ES-I3 (cell line): ENCODE measurements at regions not wholly inside any gene's neighbourhood (a gene's known extent, or its start where the extent isn't known, plus 50 kb on each side); places are given as distances from the start of the nearest gene placed in this dataset.

Source experiments
- H3K36me3 ChIP-seq: 2 replicates; pipeline ENCODE4 v1.6.1; 2013; ENCODE audit warnings: mild to moderate bottlenecking, low read length, control low read depth, moderate library complexity; ENCODE audit not compliant: insufficient read depth
- H3K4me1 ChIP-seq: 2 replicates; pipeline ENCODE4 v1.6.1; 2013; ENCODE audit warnings: mild to moderate bottlenecking, control low read depth, low read length; ENCODE audit not compliant: insufficient read depth
- H3K9ac ChIP-seq: 2 replicates; pipeline ENCODE4 v1.6.1; 2013; ENCODE audit warnings: low read depth, mild to moderate bottlenecking, low read length, moderate library complexity
- H3K9me3 ChIP-seq: 2 replicates; pipeline ENCODE4 v1.6.1; 2013; ENCODE audit warnings: mild to moderate bottlenecking, low read length, moderate library complexity; ENCODE audit not compliant: control insufficient read depth, insufficient read depth

DNA sequence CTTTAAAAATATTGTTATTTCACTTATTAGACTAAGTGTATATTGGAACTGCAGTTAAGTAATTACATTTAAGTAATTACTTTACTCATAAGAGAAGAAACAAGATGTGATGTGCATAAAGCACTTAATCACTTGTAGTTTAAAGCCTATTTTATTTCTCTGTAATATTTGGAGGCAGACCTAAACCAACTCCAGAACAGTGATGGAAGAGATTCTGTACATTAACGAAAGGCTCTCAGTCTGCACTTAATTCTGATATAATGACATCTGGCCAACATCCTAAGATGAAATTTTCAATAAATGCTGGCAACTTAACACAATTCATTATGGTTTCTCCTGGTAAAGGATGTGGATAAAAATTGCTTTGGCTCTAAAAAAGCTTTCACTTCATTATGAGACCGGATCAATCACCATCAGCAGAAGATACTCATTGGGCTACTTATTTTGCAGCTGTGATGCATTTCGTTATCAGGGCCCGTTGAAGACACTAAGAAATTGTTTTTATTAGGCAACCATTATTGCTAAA is 342.6 kb downstream of the C4orf33 start:
- Histone ChIP-seq H3K9ac (no peak overlapping the region), H3K9me3 (no peaks in the 10 kb centered on the region), H3K36me3 (no peaks in the 10 kb centered on the region), H3K4me1 (no peaks in the 10 kb centered on the region)

DNA sequence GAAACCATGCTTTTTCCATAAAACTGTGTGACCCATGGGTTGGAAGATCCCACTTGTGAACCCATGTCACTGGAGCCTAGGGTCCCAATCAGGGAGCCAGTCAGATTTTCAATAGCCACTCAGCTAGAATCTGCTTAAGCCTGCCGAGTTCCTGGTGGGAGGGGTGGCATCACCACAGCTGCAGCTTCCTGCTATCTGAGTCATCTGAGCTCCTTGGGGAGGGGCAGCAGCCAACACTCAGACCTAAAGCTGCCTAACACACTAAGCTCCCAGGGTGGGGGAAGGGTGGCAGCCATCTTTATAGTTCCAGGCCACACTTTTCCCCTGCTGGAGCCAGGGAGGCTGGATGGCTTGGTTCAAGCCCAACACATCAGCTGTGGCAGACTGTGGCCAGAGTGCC is 350.1 kb downstream of the C4orf33 start:
- Histone ChIP-seq H3K9ac (no peak overlapping the region), H3K36me3 (no peaks in the 10 kb centered on the region), H3K9me3 (no peaks in the 10 kb centered on the region), H3K4me1 (no peaks in the 10 kb centered on the region)

DNA sequence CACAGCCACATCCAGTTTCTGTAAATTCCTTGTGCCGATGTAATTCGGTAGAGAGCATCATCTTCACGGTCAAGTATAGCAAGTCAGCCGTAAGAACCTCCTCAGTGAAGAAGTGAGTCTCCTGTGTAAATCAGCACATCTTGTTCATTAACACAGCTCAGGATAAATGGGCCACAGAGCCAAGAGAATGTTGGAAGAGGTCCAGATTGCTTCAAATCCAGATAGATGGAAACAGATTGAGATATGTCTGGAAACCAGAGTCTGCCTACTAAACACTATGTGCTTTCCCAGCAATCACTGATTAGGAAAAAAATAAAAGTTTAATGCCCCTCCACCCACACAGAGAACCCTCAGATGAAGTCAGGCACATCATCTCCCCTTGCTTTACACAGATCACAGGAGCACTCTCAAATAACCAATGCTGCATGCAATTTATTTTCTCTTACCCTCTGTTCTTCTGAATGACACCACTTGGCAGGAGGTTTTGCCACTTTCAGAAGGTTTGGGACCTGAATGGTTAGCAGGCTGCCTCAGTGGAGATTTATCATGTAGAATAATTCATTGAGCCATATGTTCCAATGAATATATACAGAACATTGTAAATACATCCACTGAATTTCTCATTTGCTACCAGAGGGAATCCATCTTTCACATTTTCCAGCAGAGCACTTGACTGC is 357.7 kb downstream of the C4orf33 start:
- H3K4me1 ChIP-seq, result no peaks in the 10 kb centered on the region
- no peaks in the 10 kb centered on the region for H3K9me3 ChIP-seq
- no peaks in the 10 kb centered on the region for H3K36me3 ChIP-seq
- H3K9ac ChIP-seq, result no peak overlapping the region

DNA sequence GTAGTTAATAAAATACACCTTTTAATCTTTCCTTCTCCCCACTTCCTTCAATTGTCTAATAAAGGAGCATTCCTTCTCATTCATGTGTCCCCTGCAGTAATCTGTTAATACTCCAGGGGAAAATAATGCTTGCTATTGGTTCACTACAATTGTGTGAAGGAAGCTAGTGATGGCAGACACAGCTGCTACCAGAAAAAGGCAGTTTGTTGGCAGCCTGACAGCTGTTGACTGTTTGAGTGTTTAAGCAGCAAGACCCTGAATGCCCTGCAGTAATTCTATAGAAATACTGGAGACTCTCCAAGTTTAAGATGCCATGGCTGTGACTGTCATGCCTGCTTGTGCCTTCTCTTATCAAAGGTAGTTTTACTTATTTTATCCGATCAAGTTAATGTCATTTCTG is 359.5 kb downstream of the C4orf33 start:
- H3K9me3 ChIP-seq, result no peaks in the 10 kb centered on the region
- no peaks in the 10 kb centered on the region for H3K36me3 ChIP-seq
- H3K4me1 ChIP-seq, result no peaks in the 10 kb centered on the region
- H3K9ac ChIP-seq, result no peak overlapping the region

DNA sequence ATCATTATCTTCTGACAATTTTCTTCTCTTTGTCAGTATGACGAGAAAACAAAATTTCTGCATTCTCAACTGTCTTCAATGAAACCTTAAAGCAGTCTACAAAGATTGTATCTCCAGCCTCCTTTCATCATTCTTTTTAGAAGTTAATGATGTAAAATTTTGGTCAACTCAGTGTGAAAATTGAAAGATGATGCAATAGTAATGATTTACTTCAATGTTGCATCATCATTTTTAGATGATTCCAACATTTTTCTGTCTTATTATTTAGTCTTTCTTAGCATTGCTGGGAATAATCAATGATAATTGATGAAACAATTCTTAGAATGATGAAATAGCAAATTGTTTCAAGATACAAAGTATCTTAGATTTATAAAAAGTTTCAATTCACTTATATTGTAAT is 372.7 kb downstream of the C4orf33 start:
- Histone ChIP-seq H3K9me3 (no peaks in the 10 kb centered on the region), H3K36me3 (no peaks in the 10 kb centered on the region), H3K9ac (no peak overlapping the region), H3K4me1 (no peaks in the 10 kb centered on the region)

DNA sequence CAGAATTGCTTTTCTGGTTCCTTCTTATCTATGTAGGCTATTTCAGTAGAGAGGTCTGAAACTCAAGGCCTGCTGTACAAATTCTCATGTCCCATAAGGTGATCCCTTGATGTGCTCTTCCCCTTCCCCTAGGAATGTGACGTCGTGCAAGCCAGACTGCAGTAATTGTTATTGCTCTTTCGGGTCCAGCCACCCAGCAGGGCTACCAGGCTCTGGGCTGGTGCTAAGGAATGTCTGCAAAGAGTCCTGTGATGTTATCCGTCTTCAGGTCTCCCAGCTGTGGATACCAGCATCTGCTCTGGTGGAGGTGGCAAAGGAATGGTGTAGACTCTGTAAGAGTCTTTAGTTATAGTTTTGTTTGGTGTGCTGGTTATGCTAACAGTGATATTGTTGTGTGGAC is 378.7 kb downstream of the C4orf33 start:
- H3K9me3 ChIP-seq, result no peaks in the 10 kb centered on the region
- H3K9ac ChIP-seq, result no peak overlapping the region
- H3K36me3 ChIP-seq, result no peaks in the 10 kb centered on the region
- H3K4me1 ChIP-seq, result no peaks in the 10 kb centered on the region

DNA sequence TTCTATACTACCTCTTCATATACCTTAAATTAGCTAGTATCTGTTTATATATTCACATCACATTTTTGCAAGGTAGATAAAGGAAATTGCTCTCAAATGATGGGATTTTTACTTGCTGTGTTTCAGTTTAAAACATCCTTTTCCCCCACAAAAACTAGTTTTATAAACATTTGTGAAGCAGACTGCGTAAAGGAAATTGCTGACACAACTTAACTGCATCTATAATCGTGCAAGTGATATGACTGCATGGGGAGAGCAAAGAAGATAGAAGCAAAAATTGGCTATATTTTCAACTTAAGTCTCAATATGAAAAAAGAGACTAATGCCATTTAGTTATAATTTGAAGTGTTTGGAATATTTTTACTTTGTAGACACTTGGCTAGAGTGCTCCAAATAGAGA is 385.2 kb downstream of the C4orf33 start:
- Histone ChIP-seq H3K9ac (no peak overlapping the region), H3K9me3 (no peaks in the 10 kb centered on the region), H3K4me1 (no peaks in the 10 kb centered on the region), H3K36me3 (no peaks in the 10 kb centered on the region)

DNA sequence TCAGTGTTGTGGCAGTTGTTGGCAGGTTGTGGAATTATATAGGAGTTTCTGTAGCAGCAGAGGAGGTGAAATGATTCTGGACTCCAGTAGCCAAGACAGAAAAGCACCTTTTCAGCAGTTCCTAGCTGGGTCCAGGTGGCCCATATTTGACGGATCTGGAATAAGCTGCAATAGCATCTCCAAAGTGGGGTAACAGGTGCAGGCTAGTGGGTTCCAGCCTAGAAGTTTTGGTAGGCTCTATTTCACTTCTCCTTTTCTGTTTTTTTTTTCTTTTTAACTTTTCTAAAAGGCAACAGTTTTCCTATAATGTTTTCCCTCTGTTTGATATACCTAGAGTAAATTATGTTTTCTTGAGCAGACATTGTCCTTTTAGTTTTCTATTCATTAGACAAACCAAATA is 392.5 kb downstream of the C4orf33 start:
- no peaks in the 10 kb centered on the region for H3K9me3 ChIP-seq
- no peak overlapping the region for H3K9ac ChIP-seq
- H3K4me1 ChIP-seq, result no peaks in the 10 kb centered on the region
- H3K36me3 ChIP-seq, result no peaks in the 10 kb centered on the region

DNA sequence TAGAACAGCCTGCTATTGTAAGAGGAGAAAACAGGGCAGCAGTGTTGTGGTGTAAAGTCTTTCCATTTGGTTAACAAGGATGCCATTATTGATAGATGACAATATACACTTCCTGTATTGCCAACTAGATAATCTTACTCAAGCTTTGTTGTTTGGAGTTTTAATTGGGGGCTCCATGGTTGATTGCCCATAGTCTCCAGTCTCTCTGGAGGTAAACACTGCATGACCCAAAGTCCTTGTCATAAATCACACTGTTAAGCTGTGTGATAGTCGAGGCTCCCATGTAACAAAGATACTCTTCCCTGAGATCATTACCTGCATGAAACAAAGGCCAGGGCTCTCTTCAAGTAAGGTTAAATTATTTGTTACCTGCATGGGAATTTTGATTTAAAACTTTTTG is 394.6 kb downstream of the C4orf33 start:
- Histone ChIP-seq H3K36me3 (no peaks in the 10 kb centered on the region), H3K9me3 (no peaks in the 10 kb centered on the region), H3K4me1 (no peaks in the 10 kb centered on the region), H3K9ac (no peak overlapping the region)

DNA sequence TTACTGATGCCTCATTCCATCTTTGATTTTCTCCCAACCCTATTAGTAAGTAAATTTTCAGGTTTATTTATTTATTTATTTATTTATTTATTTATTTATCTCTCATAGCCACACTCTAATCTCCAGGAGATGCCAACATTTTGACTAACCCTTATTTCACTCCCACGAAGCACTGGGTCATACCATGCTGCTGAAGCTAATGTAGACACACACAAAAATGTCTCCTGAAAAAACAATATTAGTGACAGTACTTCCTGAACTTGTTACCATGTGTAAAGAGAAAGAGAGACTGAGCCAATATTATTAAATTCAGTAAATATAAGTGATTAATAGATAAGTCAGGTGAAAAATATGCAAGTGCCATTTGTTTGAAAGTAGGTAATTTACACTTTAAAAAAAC is 402.7 kb downstream of the C4orf33 start:
- no peaks in the 10 kb centered on the region for H3K4me1 ChIP-seq
- no peak overlapping the region for H3K9ac ChIP-seq
- no peaks in the 10 kb centered on the region for H3K9me3 ChIP-seq
- no peaks in the 10 kb centered on the region for H3K36me3 ChIP-seq

DNA sequence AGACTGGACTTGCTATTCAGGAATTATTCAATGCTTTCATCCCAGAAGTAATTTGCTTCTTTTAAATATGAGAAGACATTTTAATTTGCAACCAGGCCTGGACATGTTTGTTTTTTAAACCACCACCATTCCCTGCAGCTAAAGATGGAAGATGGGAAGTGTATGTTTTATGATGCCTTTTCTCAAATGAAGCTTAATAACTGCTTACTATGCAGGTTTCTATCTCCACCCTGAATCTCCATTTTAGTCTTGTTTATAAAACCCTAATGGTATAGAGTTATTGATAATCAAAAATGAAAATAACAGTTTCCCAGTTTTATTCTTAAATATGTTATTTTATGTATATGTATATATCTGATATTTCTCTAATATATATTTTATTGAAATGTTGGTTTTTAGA is 418.9 kb downstream of the C4orf33 start:
- no peaks in the 10 kb centered on the region for H3K4me1 ChIP-seq
- no peaks in the 10 kb centered on the region for H3K9me3 ChIP-seq
- H3K9ac ChIP-seq, result no peak overlapping the region
- no peaks in the 10 kb centered on the region for H3K36me3 ChIP-seq

DNA sequence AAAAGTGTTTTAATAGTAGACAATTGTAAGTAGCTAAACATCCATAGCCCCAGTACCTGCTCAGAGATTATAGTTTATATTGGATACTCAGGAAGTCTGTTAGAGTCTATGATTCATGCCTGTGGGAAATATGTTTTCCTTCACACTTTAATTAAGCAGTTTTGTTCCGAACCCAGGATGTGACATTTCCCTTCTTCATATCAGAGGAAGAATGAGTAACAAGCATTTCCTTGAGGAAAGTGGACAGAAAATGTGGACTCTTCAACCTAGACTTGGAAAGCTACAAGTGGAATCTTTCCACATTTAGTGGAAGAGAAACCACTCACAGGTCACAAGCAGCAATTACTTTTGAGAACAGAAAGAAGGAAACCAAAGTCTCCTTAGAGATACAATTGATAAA is 419.4 kb downstream of the C4orf33 start:
- Histone ChIP-seq H3K9me3 (no peaks in the 10 kb centered on the region), H3K4me1 (no peaks in the 10 kb centered on the region), H3K9ac (no peak overlapping the region), H3K36me3 (no peaks in the 10 kb centered on the region)

DNA sequence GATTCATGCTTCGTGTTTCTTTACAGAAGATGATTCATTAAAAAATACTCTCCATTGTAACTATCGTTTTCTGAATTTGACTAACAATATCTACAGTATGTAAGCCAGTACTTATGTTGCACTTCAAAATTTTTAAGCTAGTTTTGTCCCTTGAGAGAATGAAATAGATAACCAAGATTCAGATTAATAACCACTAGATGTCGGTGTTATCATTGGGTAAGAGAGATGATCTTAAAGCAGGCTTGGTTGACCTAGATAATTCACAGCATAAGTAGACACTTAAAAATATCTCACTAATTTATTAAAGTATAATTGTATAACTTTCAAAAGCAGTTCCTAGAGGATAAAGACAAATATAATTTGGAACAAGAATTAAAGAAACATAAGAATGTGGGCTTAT is 430.9 kb downstream of the C4orf33 start:
- no peak overlapping the region for H3K9ac ChIP-seq

DNA sequence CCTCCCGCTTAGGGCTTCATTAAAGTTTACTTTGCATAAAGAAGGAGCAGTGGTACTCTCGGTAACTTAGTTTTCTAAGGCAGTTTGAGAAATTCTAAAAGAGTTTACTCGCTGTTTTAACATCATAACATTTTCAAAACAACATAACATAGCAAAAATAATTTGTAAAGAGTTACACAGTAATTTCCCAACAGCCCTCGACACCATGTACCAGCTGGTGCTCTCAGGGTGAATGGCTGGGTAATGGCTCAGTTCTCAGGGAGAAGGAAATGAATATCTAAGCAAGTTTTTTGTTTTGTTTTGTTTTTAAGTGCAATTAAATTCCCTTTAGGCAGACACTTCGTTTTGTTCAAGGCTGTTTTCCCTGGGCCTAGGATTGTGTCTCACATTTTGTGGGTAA is 435.3 kb downstream of the C4orf33 start:
- Histone ChIP-seq H3K4me1 (peaks cover under 1% of the 10 kb centered on the region; the same call in 1 of the 2 replicates), H3K36me3 (no peaks in the 10 kb centered on the region), H3K9me3 (no peaks in the 10 kb centered on the region), H3K9ac (no peak overlapping the region)

More for the DNA sequence above, 430.9 kb downstream of the C4orf33 start:
- Histone ChIP-seq H3K36me3 (no peaks in the 10 kb centered on the region), H3K9me3 (no peaks in the 10 kb centered on the region), H3K4me1 (peaks cover 4% of the 10 kb centered on the region; the same call in 1 of the 2 replicates)

DNA sequence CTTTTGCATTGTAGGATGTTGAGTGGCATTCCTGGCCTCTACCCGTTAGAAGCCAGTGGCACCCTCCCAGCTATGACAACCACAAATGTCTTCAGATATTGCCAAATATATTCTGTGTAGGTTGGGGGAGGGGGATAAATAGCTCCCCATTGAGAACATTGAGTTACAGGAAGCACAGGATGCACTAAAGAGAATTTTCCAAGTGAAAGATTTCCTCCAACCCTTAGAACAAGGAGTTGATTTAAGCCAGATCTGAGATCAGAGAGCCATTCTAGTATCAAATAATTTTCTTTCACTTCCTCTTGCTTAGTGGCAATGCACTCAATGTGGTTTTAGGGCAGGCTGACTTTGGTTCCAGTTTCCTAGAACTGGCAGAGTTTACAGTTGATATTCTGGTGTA is 436.6 kb downstream of the C4orf33 start:
- Histone ChIP-seq H3K4me1 (no peaks in the 10 kb centered on the region), H3K9me3 (no peaks in the 10 kb centered on the region), H3K36me3 (no peaks in the 10 kb centered on the region), H3K9ac (no peak overlapping the region)
